Ovary (tissue), 7 donors: ENCODE measurements at regions not wholly inside any gene's neighbourhood (a gene's known extent, or its start where the extent isn't known, plus 50 kb on each side); places are given as distances from the start of the nearest gene placed in this dataset.

Experiments
- DNase-seq, 5 donors: peaks; one replicate each; pipeline ENCODE4 v3.0.0-alpha.2; 2019 to 2020
- H3K27ac ChIP-seq, 2 donors: fragments of 200-600 bp; one replicate each; pipeline versions ENCODE4 v1.5.1 to v1.8.0; 2019 to 2022
- H3K27me3 ChIP-seq: fragments of 200-600 bp; one replicate; pipeline ENCODE4 v1.8.0; 2022
- H3K36me3 ChIP-seq: fragments of 200-600 bp; sonication (generic); one replicate; pipeline ENCODE4 v1.5.1; 2019
- H3K4me1 ChIP-seq: one replicate; pipeline ENCODE4 v1.8.1; 2013; ENCODE audit warnings: mild to moderate bottlenecking, moderate library complexity; ENCODE audit not compliant: insufficient read depth
- H3K4me3 ChIP-seq: fragments of 200-600 bp; sonication (generic); one replicate; pipeline ENCODE4 v1.5.1; 2017
- H3K9me3 ChIP-seq, 2 donors: fragments of 200-600 bp in 1 of 2; sonication (generic) in 1 of 2; one replicate each; pipeline versions ENCODE4 v1.5.1 to v1.8.1; 2013 to 2019; ENCODE audit warnings: mild to moderate bottlenecking in 1 of 2, moderate library complexity in 1 of 2
- CTCF ChIP-seq, 3 donors: fragments of 450-650 bp in 2 of 3; fragments of 200-600 bp in 1 of 3; IDR thresholded peaks; one replicate each; pipeline versions ENCODE4 v1.5.1 to v1.8.0; 2016 to 2022; ENCODE audit warnings: antibody characterized with exemption in 3 of 3, mild to moderate bottlenecking in 1 of 3
- EP300 ChIP-seq: sonication (generic); formaldehyde crosslinking; IDR thresholded peaks from one replicate; pipeline ENCODE4 v1.6.1; 2017; ENCODE audit warnings: antibody characterized with exemption
- POLR2A ChIP-seq: fragments of 450-650 bp; IDR thresholded peaks from one replicate; pipeline ENCODE4 v1.6.1; 2017; ENCODE audit warnings: antibody characterized with exemption, mild to moderate bottlenecking, moderate library complexity
- WGBS, 3 donors: extraction: QIAGEN DNeasy Blood & Tissue Kit in 1 of 3; methylation state at CpG; one replicate each; pipeline versions ENCODE4 v1.1.5 to v1.1.7; 2013 to 2017; 5-methylcytosine and 5-hydroxymethylcytosine counted together
- intact Hi-C, 4 donors: fragments of 100-400 bp; cut with DNase I; formaldehyde crosslinking; loops; one replicate each; pipeline versions ENCODE4 v1.11.0 to v1.15.1; 2022 to 2023
- donor health status: DM: no; HTN: no; CAD: no; lungs with moderate emphysema.
- donor health status: DM: no; HTN: no; CAD: no.
- donor health status: Bipolar disorder and iron deficiency.
- donor health status: DM: no; HTN: no; CAD: no.
- donor health status: DM: yes; HTN: yes; CAD: no.

GRCh38 chr18:77482190-77483085, 232.8 kb downstream of the GALR1 start:
- no peaks in the 10 kb centered on the region for H3K27me3 ChIP-seq
- WGBS, 3 donors: 67 to 74% (median 69%) methylated on average over 10 of the region's 10 CpGs
- intact Hi-C loops: no loop called here
- TF ChIP-seq EP300 (no peak), CTCF (IDR thresholded peaks at IDR 0.05) (no peak), POLR2A (no peak)
- H3K4me3 ChIP-seq: no peak overlapping the region
- DNase-seq: no peak
- H3K9me3 ChIP-seq: no peaks in the 10 kb centered on the region
- no peaks in the 10 kb centered on the region for H3K4me1 ChIP-seq
- H3K27ac ChIP-seq: no peak overlapping the region
- no peaks in the 10 kb centered on the region for H3K36me3 ChIP-seq

DNA sequence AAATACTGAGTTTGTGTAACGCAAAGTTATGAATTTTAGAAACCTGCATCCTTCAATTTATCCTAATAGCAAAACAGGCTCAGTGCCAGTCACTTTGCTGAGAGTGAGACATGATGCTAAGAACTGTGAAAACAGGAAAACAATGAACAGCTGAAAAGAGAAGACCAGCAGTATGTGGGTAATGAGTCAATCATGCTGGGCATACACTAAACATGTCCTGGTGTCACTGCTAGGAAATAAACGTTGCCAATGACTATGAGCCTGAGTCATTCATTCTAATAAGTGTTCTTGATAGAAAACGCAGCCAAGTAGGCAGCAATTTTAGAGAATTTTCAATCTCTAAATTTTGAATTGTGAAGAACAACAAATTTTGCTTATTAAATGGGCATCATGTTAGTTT, 237.3 kb downstream of the GALR1 start:
- Histone ChIP-seq H3K9me3 (no peaks in the 10 kb centered on the region), H3K27ac (no peak overlapping the region), H3K4me1 (no peaks in the 10 kb centered on the region), H3K4me3 (no peak overlapping the region), H3K36me3 (no peaks in the 10 kb centered on the region), H3K27me3 (no peaks in the 10 kb centered on the region)
- WGBS, 3 donors: 71 to 82% (median 80%) methylated on average over 3 of the region's 3 CpGs
- intact Hi-C loops: no loop called here
- DNase-seq: no peak
- TF ChIP-seq EP300 (no peak), CTCF (IDR thresholded peaks at IDR 0.05) (no peak), POLR2A (no peak)

DNA sequence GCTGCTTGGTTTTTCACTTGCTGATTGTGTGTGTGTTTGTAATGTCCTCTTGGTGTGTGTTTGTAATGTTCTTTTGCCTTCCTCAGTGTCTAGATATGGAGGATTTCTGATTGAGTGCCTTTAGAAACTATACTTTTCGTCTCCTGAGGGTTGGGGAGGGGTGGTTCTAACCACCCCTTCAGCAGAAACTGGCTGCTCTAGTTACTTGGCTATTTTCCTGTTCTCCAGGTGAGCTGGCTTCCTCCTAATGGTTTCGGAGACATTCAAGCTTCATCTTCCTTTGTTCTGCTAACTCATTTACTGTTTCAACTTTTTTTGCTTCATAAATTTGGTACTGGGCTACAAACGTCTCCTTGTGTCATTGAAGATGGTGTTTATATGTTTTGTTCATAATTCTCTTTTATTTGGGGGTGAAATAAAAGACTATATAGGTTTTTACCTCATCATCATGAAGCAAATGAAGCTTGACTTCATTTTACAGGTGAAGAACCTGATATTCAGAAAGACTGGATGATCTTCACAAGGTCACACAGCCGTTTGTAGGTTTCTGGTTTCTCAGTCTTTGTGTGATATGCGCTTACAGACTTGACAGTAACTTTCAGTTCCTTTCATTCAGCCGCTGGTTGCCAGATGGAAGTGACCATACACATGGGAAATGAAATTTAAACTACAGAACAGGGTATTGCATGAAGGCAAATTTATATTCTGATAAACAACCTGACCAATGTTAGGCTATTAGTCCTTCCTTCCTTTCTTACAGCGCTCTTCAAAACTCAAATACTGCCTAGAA, 238.5 kb downstream of the GALR1 start:
- Histone ChIP-seq H3K4me3 (no peak overlapping the region), H3K36me3 (no peaks in the 10 kb centered on the region), H3K27me3 (no peaks in the 10 kb centered on the region), H3K9me3 (no peaks in the 10 kb centered on the region), H3K4me1 (no peaks in the 10 kb centered on the region), H3K27ac (no peak overlapping the region)
- DNase-seq: no peak
- TF ChIP-seq POLR2A: no peak
- TF ChIP-seq CTCF (IDR thresholded peaks at IDR 0.05): no peak
- no peak for TF ChIP-seq EP300
- 71 to 80% (median 76%) methylated on average over 7 of the region's 7 CpGs for WGBS, 3 donors
- intact Hi-C loops: no loop called here

GRCh38 chr18:77495079-77495478, 245.4 kb downstream of the GALR1 start:
- Histone ChIP-seq H3K36me3 (no peaks in the 10 kb centered on the region), H3K4me3 (no peak overlapping the region), H3K27me3 (no peaks in the 10 kb centered on the region), H3K27ac (no peak overlapping the region), H3K4me1 (no peaks in the 10 kb centered on the region), H3K9me3 (no peaks in the 10 kb centered on the region)
- 37 to 74% (median 56%) methylated on average over 5 of the region's 5 CpGs for WGBS, 3 donors
- TF ChIP-seq EP300: no peak
- no peak for TF ChIP-seq POLR2A
- no peak for TF ChIP-seq CTCF (IDR thresholded peaks at IDR 0.05)
- no peak for DNase-seq
- intact Hi-C loops: no loop called here
